H9 (cell line): ENCODE measurements at regions not wholly inside any gene's neighbourhood (a gene's known extent, or its start where the extent isn't known, plus 50 kb on each side); places are given as distances from the start of the nearest gene placed in this dataset.

Source experiments
- DNase-seq: peaks from one replicate; pipeline ENCODE4 v3.0.0-alpha.2; 2017
- H2AFZ ChIP-seq: one replicate; pipeline ENCODE4 v1.6.1; 2013; ENCODE audit warnings: mild to moderate bottlenecking, low read length, control low read depth, moderate library complexity
- H2AK5ac ChIP-seq: 2 replicates; pipeline ENCODE4 v1.6.1; 2013; ENCODE audit warnings: low read length, control low read depth, mixed read lengths; ENCODE audit not compliant: insufficient read length
- H2BK120ac ChIP-seq: one replicate; pipeline ENCODE4 v1.6.1; 2013; ENCODE audit warnings: low read depth, mild to moderate bottlenecking, low read length, control low read depth, inconsistent platforms; ENCODE audit not compliant: poor library complexity, severe bottlenecking
- H2BK12ac ChIP-seq: 2 replicates; pipeline ENCODE4 v1.6.1; 2013; ENCODE audit warnings: low read length, control low read depth, mixed read lengths, low read depth; ENCODE audit not compliant: insufficient read length
- H2BK15ac ChIP-seq: 2 replicates; pipeline ENCODE4 v1.6.1; 2013; ENCODE audit warnings: low read depth, low read length, control low read depth
- H2BK20ac ChIP-seq: one replicate; pipeline ENCODE4 v1.6.1; 2013; ENCODE audit warnings: low read depth, mild to moderate bottlenecking, low read length, control low read depth, inconsistent platforms; ENCODE audit not compliant: poor library complexity, severe bottlenecking
- H2BK5ac ChIP-seq: 2 replicates; pipeline ENCODE4 v1.6.1; 2013; ENCODE audit warnings: low read length, control low read depth, mixed read lengths; ENCODE audit not compliant: insufficient read length
- H3K14ac ChIP-seq: 2 replicates; pipeline ENCODE4 v1.6.1; 2013; ENCODE audit warnings: low read length, control low read depth; ENCODE audit not compliant: insufficient read depth
- H3K18ac ChIP-seq: 2 replicates; pipeline ENCODE4 v1.6.1; 2013; ENCODE audit warnings: low read depth, mild to moderate bottlenecking, mixed read lengths, low read length, control low read depth; ENCODE audit not compliant: insufficient read length
- H3K23ac ChIP-seq: 2 replicates; pipeline ENCODE4 v1.6.1; 2013; ENCODE audit warnings: low read length, control low read depth, mixed read lengths, low read depth; ENCODE audit not compliant: insufficient read length
- H3K23me2 ChIP-seq: 2 replicates; pipeline ENCODE4 v1.6.1; 2013; ENCODE audit warnings: low read depth, mild to moderate bottlenecking, mixed read lengths, low read length, control low read depth; ENCODE audit not compliant: insufficient read length, poor library complexity, severe bottlenecking
- H3K27ac ChIP-seq: 2 replicates; pipeline ENCODE4 v1.5.1; 2013; ENCODE audit warnings: low read length, control low read depth, mixed read lengths, low read depth; ENCODE audit not compliant: insufficient read length
- H3K27me3 ChIP-seq: 2 replicates; pipeline ENCODE4 v1.6.1; 2013; ENCODE audit warnings: low read length, control low read depth, inconsistent platforms; ENCODE audit not compliant: insufficient read depth
- H3K4ac ChIP-seq: 2 replicates; pipeline ENCODE4 v1.6.1; 2013; ENCODE audit warnings: low read depth, mild to moderate bottlenecking, control low read depth, inconsistent platforms, low read length, moderate library complexity
- H3K4me1 ChIP-seq: 2 replicates; pipeline ENCODE4 v1.6.1; 2013; ENCODE audit warnings: low read length, control low read depth, inconsistent platforms; ENCODE audit not compliant: insufficient read depth
- H3K4me2 ChIP-seq: 2 replicates; pipeline ENCODE4 v1.6.1; 2013; ENCODE audit warnings: low read length, control low read depth, mixed read lengths; ENCODE audit not compliant: insufficient read length, insufficient read depth
- H3K56ac ChIP-seq: 2 replicates; pipeline ENCODE4 v1.6.1; 2013; ENCODE audit warnings: low read depth, mild to moderate bottlenecking, mixed read lengths, low read length, control low read depth; ENCODE audit not compliant: insufficient read length
- H3K79me1 ChIP-seq: 2 replicates; pipeline ENCODE4 v1.6.1; 2013; ENCODE audit warnings: low read depth, mild to moderate bottlenecking, moderate library complexity, low read length, control low read depth, inconsistent platforms; ENCODE audit not compliant: insufficient read depth, poor library complexity, severe bottlenecking
- H3K79me2 ChIP-seq: 2 replicates; pipeline ENCODE4 v1.6.1; 2013; ENCODE audit warnings: low read length, control low read depth, inconsistent platforms; ENCODE audit not compliant: insufficient read depth
- H3K9ac ChIP-seq: 2 replicates; pipeline ENCODE4 v1.6.1; 2013; ENCODE audit warnings: low read length, control low read depth, mixed read lengths; ENCODE audit not compliant: insufficient read length; ENCODE audit errors: extremely low read depth
- H3K9me3 ChIP-seq: one replicate; pipeline ENCODE4 v1.6.1; 2013; ENCODE audit warnings: low read depth, low read length, inconsistent platforms; ENCODE audit not compliant: control insufficient read depth
- H3T11ph ChIP-seq: one replicate; pipeline ENCODE4 v1.6.1; 2013; ENCODE audit warnings: mild to moderate bottlenecking, low read length, control low read depth, inconsistent platforms
- H4K20me1 ChIP-seq: one replicate; pipeline ENCODE4 v1.6.1; 2013; ENCODE audit not compliant: control insufficient read depth, insufficient read length, insufficient read depth
- H4K5ac ChIP-seq: 2 replicates; pipeline ENCODE4 v1.6.1; 2013; ENCODE audit warnings: low read depth, mild to moderate bottlenecking, mixed read lengths, low read length, control low read depth; ENCODE audit not compliant: insufficient read length
- H4K8ac ChIP-seq: replicated peaks from 2 replicates; pipeline ENCODE4 v1.6.1; 2013; ENCODE audit warnings: low read length, control low read depth, mixed read lengths, low read depth; ENCODE audit not compliant: insufficient read length
- H4K91ac ChIP-seq: 2 replicates; pipeline ENCODE4 v1.6.1; 2013; ENCODE audit warnings: low read depth, mild to moderate bottlenecking, moderate library complexity, mixed read lengths, low read length, control low read depth; ENCODE audit not compliant: insufficient read length
- H3K27ac Mint-ChIP-seq, 3 experiments: 2 replicates in 2 of 3; 3 replicates in 1 of 3; pipeline ENCODE4 v1.8.0; 2020 to 2021; ENCODE audit warnings: mixed read lengths in 3 of 3, mild to moderate bottlenecking in 1 of 3, moderate library complexity in 1 of 3
- H3K27me3 Mint-ChIP-seq: 2 replicates; pipeline ENCODE4 v1.8.0; 2021; ENCODE audit warnings: low read depth, mild to moderate bottlenecking, moderate library complexity, mixed read lengths
- H3K36me3 Mint-ChIP-seq, 3 experiments: 2 replicates in 2 of 3; 3 replicates in 1 of 3; pipeline ENCODE4 v1.8.0; 2020 to 2021; ENCODE audit warnings: low read depth in 3 of 3, mixed read lengths in 3 of 3; ENCODE audit not compliant: insufficient read depth in 1 of 3
- H3K4me1 Mint-ChIP-seq, 2 experiments: 2 replicates each; pipeline ENCODE4 v1.8.0; 2020; ENCODE audit warnings: mixed read lengths in 2 of 2
- H3K4me3 Mint-ChIP-seq, 2 experiments: 2 replicates in 1 of 2; 3 replicates in 1 of 2; pipeline ENCODE4 v1.8.0; 2020 to 2021; ENCODE audit warnings: mild to moderate bottlenecking in 2 of 2, mixed read lengths in 2 of 2, moderate library complexity in 1 of 2
- H3K9me3 Mint-ChIP-seq, 2 experiments: 2 replicates in 1 of 2; 3 replicates in 1 of 2; pipeline ENCODE4 v1.8.0; 2020; ENCODE audit warnings: mild to moderate bottlenecking in 2 of 2, mixed read lengths in 2 of 2, moderate library complexity in 1 of 2
- TF ChIP-seq, protein P1 (sequence below): fragments of 200-600 bp; sonication (generic); conservative IDR thresholded peaks from 3 replicates; pipeline ENCODE4 v1.8.0; 2021; ENCODE audit warnings: antibody characterized with exemption, mild to moderate bottlenecking

DNA sequence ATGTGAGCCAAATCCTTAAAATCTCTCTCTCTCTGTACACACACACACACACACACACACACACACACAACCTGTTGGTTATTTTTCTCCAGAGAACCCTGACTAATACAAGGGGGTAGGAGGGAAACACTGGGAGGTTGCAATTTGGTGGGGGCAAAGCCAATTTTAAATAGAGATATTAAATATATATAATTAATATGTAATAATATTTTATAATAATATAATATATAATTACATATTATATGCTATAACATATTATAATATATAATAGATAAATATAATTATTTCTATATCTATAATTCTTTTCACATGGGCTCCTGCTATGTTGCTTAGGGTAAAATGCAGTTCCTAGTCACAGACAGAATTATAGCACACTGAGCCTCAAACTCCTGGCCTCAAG lies 1354.2 kb downstream of the FSTL5 start:
- Histone ChIP-seq H4K5ac (no peak overlapping the region), H2AFZ (no peak overlapping the region), H3K27ac (no peak overlapping the region), H3K79me1 (no peaks in the 10 kb centered on the region), H2BK12ac (no peak overlapping the region), H3K4me1 (no peaks in the 10 kb centered on the region), H2AK5ac (no peak overlapping the region), H4K20me1 (no peaks in the 10 kb centered on the region), H3K23ac (no peak overlapping the region), H2BK120ac (no peak overlapping the region), H2BK15ac (no peak overlapping the region; the same call in 1 of the 2 replicates), H3K4ac (no peak overlapping the region), H3K79me2 (no peaks in the 10 kb centered on the region), H3K9me3 (no peaks in the 10 kb centered on the region), H3K18ac (no peak overlapping the region), H2BK20ac (no peak overlapping the region), H4K8ac (no peak overlapping the region), H3T11ph (no peak overlapping the region), H3K4me2 (no peak overlapping the region), H3K14ac (no peak overlapping the region), H2BK5ac (no peak overlapping the region), H3K23me2 (no peaks in the 10 kb centered on the region), H4K91ac (no peak overlapping the region), H3K9ac (no peak overlapping the region), H3K27me3 (no peaks in the 10 kb centered on the region), H3K56ac (no peak overlapping the region)
- DNase-seq, result no peak
- TF ChIP-seq, protein P1, sequence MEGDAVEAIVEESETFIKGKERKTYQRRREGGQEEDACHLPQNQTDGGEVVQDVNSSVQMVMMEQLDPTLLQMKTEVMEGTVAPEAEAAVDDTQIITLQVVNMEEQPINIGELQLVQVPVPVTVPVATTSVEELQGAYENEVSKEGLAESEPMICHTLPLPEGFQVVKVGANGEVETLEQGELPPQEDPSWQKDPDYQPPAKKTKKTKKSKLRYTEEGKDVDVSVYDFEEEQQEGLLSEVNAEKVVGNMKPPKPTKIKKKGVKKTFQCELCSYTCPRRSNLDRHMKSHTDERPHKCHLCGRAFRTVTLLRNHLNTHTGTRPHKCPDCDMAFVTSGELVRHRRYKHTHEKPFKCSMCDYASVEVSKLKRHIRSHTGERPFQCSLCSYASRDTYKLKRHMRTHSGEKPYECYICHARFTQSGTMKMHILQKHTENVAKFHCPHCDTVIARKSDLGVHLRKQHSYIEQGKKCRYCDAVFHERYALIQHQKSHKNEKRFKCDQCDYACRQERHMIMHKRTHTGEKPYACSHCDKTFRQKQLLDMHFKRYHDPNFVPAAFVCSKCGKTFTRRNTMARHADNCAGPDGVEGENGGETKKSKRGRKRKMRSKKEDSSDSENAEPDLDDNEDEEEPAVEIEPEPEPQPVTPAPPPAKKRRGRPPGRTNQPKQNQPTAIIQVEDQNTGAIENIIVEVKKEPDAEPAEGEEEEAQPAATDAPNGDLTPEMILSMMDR, result no peak
- Mint-ChIP-seq H3K27ac (no peak overlapping the region), H3K4me3 (no peak overlapping the region), H3K36me3 (no peaks in the 10 kb centered on the region), H3K27me3 (no peaks in the 10 kb centered on the region), H3K9me3 (no peaks in the 10 kb centered on the region), H3K4me1 (no peaks in the 10 kb centered on the region)
